ENCODE measurements at regions not wholly inside any gene's neighbourhood (a gene's known extent, or its start where the extent isn't known, plus 50 kb on each side); places are given as distances from the start of the nearest gene placed in this dataset.

GRCh38 chr2:104179644-104180043, 674.3 kb upstream of the POU3F3 start:
- DNase-seq = no peak

- DNase-seq = no peak
These were observed 653.3 kb upstream of the POU3F3 start for GRCh38 chr2:104200533-104201168.

- DNase-seq = no peak
These were observed 640.2 kb upstream of the POU3F3 start for GRCh38 chr2:104213758-104214157.

GRCh38 chr2:104215269-104216161, 638.4 kb upstream of the POU3F3 start:
- DNase-seq = no peak

GRCh38 chr2:104233591-104233990, 620.3 kb upstream of the POU3F3 start:
- no peak for DNase-seq

- no peak for DNase-seq
These were observed 617.4 kb upstream of the POU3F3 start for GRCh38 chr2:104236491-104236890.

GRCh38 chr2:104240984-104241383, 612.9 kb upstream of the POU3F3 start:
- no peak for DNase-seq

- no peak for DNase-seq
These were observed 604.3 kb upstream of the POU3F3 start for GRCh38 chr2:104249629-104250028.

GRCh38 chr2:104250635-104251034, 603.3 kb upstream of the POU3F3 start:
- no peak for DNase-seq

- no peak for DNase-seq
These were observed 599.9 kb upstream of the POU3F3 start for GRCh38 chr2:104254017-104254416.

- no peak for DNase-seq
These were observed 591.2 kb upstream of the POU3F3 start for GRCh38 chr2:104262714-104263113.

GRCh38 chr2:104279646-104280045, 574.3 kb upstream of the POU3F3 start:
- no peak for DNase-seq

GRCh38 chr2:104280216-104280615, 573.7 kb upstream of the POU3F3 start:
- no peak for DNase-seq

GRCh38 chr2:104286841-104287240, 567.1 kb upstream of the POU3F3 start:
- DNase-seq = no peak

GRCh38 chr2:104289651-104290565, 564.0 kb upstream of the POU3F3 start:
- DNase-seq = no peak

GRCh38 chr2:104290566-104290891, 563.4 kb upstream of the POU3F3 start:
- no peak for DNase-seq

GRCh38 chr2:104312684-104313083, 541.2 kb upstream of the POU3F3 start:
- no peak for DNase-seq

GRCh38 chr2:104318001-104318665, 535.8 kb upstream of the POU3F3 start:
- no peak for DNase-seq

GRCh38 chr2:104321116-104321795, 532.7 kb upstream of the POU3F3 start:
- DNase-seq = no peak

GRCh38 chr2:104321796-104322349, 532.0 kb upstream of the POU3F3 start:
- DNase-seq = no peak

GRCh38 chr2:104332731-104333130, 521.2 kb upstream of the POU3F3 start:
- no peak for DNase-seq

- DNase-seq = no peak
These were observed 516.0 kb upstream of the POU3F3 start for GRCh38 chr2:104337869-104338268.

Measured in NCI-H1105 treated with DMSO at 0.1 percent for 48 hours (cell line).